ENCODE measurements at regions not wholly inside any gene's neighbourhood (a gene's known extent, or its start where the extent isn't known, plus 50 kb on each side); places are given as distances from the start of the nearest gene placed in this dataset.
"Not testable (repeated sequence)": the region's sequence is repeated elsewhere in the genome, so short reads cannot be mapped to it uniquely, and the experiment has no call there.

DNA sequence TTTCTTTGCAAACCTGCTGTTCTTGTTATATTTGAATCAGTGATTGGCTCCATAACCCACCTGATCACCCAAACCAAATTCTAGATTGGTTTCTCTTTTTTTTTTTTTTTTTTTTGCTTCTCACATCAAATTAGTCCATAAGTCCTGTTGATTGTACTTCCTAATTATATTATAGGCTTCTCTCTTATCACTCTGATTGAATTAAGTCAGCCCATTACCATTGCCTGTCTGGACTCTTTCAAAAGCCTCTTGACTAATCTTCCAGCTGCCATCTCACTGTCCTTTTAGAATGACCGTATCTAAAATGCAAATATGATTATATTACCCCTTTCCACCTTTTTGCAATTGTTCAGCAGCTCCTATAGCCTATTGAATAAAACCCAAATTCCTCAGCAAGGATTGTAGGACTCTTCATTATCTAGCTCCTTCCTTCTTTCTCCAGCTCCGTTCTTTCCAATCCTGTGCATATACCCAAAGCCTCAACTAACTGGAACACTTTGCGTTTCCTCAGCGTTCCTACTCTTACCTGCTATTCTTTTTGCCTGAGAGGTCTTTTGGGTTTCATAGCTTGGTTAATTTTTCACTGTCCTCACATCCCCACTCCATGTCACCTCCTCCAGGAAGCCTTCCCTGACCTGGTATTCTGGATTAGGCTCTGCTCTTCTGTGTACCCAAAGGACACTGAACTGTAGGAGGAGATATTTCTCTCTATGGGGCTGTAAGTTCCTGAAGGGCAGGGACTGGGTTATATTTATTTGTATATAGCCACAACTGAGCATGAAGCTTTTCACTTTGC lies 423.3 kb downstream of the TMEM135 start:
- DNase-seq (ENCODE audit: low read depth), result no peak

DNA sequence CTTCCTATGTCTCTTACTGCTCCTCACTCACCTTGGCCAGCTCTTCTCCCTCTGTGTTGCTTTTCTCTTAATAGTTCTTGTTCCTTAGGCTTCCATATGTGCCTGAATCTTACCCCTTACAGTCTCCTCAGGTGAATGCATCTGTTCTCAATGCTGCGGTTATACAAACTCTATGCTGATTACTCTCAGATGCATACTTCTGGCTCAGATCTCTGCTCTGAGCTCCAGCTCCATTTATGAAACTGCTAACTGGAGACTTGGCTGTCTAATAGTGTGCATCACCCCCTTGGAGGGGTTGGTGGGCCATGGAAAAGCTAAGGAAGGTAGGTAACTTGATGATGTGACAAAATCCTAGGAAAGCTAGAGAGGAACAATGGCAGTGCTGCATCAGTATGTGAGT lies 422.5 kb downstream of the TMEM135 start:
- no peak for DNase-seq (ENCODE audit: low read depth)

DNA sequence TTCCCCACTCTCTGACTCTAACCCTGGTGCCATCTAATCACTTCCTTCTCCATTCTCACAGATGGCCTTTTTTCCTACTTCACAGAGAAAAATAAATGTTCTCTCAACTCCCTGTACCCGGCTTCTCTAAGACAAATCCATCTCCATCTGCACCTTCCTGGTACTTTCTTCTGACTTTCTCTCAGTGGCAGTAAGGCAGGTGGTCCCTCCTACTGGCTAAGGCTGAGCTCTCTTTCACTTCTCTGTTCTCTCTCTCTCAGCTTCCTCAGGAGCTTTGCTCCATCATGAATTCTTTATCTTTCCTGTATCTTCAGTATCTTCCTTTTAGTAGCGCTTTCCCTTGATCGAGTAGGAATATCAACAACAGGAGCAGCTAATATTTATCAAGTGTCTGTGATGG lies 421.6 kb downstream of the TMEM135 start:
- DNase-seq (ENCODE audit: low read depth), result no peak

DNA sequence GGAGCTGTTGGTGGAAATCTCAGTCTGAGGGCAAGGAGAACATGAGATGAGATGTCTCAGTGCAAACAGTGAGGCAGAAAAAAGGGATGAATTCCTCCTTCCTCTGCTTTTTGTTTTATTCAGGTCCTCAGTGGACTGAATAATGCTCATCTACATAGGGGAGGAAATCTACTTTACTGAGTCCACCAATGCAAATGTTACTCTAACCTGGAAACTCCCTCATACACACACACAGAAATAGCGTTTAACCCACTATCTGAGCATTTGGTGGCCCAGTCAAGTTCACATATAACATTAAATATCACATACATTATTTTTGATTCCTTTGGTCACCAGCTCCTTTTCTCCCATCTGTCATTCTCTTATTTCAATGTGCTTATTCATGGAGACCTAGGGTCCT lies 418.8 kb downstream of the TMEM135 start:
- no peak for DNase-seq (ENCODE audit: low read depth)

DNA sequence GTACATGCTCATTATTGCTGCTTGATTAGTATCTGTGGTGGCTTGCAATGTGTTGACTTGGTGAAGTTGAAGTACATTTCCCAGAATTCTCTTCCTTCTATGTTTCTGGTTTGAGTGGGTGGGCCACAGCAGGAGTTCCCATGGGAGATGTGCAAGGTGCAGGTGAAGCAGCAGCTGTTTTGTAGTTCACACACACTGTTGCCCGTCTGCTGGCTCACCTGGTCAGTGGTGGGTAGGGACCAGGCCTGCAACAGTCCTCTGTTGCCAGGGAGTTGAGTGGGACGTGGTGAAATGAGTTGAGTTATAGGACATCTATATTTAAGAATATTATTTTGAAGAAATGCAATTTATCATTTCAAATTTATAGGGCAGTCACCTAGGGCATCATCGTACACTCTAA lies 417.4 kb downstream of the TMEM135 start:
- DNase-seq (ENCODE audit: low read depth), result no peak

DNA sequence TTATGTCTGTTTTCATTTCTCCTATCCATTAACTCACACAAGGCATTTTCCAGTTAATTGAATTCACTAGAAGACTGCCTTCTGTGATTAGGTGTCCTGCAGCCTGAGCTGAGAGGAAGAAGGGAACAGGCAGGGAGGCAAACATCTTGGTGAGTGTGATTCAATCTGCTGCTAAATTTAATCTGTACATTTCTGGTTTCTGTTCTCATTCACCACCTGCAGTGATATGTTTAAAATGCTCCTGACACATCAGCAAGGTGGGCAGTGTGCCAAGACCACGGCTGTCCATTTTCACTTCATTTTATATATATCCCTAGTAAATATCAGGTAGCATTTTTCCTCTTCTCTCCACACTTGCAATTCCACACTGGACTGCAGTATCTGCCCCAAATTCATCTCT lies 416.5 kb downstream of the TMEM135 start:
- DNase-seq (ENCODE audit: low read depth), result no peak

DNA sequence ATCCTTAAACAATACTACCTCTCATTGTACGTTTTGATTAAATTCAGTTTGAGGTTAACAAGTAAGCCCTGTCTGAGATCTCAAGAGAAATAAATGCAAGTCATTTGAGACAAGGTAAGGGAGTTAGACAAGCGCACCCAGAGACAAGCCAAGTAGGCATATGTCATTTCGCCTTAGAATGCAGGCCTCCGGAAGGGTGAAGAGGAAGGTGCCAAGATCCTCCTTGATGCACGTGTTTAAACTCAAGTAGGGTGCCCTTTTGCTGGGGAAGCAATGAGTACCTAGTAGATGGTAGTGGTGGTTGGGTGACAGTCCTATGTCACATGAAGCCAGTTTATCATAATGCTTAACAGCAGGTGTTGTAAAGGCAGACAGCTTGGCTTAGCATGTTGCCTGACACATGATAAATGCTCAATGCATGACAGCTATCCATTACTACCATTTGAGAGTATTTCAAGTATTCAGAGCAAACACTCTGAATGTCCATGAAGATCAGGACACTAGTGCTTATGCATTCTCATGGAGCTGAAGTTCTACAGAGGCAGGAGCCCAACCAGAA lies 415.9 kb downstream of the TMEM135 start:
- no peak for DNase-seq (ENCODE audit: low read depth)

DNA sequence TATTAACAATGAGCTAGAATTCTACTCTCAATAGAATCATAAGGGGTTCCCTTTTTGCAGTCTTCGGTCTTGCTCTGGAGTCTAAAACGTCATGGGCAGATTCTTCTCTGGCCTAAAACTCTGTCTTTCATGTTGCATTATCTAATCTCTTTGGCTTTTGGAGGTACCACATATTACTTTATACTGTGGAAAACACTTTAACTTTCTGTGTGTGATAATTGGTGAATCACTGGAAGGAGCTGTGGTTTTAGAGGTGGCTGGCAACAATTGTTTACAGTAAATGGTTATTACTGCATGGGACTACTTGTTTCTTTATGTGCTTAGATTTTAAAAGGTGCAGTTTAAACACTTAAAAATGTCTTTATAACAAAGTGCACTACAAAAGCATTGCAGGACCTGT lies 414.3 kb downstream of the TMEM135 start:
- not testable (repeated sequence) for DNase-seq (ENCODE audit: low read depth)

DNA sequence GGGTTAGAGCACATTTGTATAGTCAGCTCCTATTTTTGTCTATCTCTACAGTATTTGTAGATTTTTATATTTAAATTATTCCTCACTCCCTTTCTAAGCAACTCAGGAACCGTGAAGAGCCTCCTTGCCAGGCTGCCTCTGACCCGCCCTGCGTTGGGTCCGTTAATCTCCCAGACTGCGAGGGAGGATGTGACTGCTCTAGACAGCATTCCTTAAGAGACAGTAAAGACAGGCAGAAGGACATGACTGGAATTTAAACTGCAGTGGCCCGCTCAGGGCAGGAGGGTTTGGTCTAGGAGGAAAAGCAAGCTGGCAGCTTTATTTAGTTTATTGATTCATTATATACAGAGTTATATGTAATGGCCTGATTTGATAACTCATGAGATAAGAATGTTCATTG lies 413.7 kb downstream of the TMEM135 start:
- no peak for DNase-seq (ENCODE audit: low read depth)

DNA sequence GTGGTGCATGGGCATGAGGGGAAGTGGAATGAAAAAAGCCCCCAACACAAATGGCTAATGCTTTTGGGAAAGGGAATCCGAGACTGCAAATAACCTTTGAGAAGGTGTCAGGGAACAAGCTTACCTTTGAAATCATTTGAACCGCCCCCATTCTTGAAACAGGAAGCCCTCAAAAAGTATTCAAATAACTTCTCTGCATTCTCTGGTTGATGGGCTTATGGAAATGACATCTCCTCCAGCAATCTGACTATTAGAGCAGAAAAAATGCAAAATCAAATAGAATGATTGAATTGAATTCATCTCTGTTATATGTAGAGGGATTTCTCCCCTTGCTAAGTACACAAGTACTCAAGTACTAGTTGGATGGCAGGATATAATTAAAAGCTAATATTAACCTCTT lies 409.9 kb downstream of the TMEM135 start:
- DNase-seq (ENCODE audit: low read depth), result no peak

DNA sequence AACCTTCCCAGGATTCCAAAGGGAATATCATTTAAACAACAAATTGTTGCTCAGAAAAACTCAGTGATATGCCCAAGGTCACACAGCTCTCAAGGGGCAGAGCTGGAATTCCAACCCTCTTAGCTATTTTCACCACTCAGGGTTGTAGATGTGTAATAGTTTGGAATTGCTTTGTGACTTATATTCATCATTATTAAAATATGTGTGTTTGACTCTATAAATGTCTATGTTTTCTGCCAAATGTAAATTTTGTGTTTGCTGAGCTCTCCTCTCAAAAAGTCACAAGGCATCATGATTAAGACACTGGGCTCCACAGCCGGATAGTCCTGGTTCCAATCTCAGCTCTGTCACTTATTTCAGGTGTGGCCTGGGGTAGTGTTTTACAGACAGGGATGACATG lies 407.3 kb downstream of the TMEM135 start:
- DNase-seq (ENCODE audit: low read depth), result no peak

DNA sequence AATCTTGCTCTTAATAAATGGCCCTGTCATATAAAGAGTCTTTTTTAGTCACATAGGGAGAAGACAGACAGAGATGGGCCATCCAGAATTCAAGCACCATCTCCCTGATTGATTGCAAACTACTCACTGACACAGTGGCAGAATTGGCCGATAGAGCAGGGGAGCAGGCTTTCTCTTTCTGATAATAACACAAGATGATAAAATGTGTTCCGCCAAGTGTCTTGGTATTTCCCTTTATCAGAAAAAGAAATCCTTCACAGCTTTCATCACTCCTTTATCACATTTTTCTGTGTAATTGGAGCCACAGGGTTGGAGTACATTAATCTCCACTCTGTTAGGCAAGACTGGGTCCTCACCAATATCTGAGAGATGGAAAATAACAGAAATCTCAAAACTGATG lies 406.0 kb downstream of the TMEM135 start:
- no peak for DNase-seq (ENCODE audit: low read depth)

DNA sequence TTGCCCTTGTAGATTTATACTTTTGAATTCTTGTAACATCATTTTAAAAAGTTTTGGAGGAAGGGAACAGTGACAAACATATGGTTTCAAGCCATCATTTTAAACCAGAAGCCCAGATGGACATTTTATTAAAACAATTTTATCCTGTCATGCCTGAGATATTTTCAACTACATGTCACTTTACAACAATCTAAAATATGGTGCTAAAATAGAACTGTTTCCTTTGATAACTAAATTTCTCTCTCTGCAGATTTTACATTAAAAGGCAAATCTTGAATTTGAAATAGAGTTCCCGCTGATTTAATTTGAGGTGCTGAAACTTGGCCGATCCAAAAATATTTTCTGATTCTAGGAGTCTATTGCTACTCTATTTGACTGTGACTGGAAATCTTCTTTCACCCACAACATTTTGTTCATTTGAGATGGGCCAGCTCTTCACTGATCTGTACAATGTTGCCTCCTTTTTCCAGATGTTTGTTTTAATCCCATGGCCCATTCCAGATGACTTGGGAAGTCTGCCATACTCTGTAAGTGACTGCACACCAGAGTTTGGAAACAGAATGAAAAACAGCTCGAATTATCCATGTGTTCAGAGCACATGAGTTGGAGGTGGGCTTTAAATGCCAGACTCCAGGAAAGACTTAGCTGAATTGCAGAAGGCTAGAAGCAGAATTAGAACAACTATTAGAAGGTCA lies 402.5 kb downstream of the TMEM135 start:
- DNase-seq (ENCODE audit: low read depth), result no peak

DNA sequence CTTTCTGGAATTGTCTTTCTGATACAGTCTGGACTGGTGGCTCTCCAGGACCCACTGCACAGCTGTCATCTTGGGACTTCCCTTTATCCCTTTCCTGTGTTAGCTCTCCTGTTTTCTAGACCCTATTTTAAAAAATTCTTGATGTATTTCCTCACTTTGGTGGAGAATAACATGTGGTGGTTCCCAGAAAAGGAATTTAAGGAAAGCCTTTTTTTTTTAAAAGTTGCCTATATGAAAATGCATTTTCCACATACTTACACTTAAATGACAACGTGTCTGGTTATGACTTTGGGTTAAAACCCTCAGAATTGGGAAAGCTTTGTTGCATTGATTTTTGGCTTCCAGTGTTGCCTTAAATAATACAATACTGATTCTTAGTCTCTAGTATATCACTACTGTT lies 400.7 kb downstream of the TMEM135 start:
- no peak for DNase-seq (ENCODE audit: low read depth)

DNA sequence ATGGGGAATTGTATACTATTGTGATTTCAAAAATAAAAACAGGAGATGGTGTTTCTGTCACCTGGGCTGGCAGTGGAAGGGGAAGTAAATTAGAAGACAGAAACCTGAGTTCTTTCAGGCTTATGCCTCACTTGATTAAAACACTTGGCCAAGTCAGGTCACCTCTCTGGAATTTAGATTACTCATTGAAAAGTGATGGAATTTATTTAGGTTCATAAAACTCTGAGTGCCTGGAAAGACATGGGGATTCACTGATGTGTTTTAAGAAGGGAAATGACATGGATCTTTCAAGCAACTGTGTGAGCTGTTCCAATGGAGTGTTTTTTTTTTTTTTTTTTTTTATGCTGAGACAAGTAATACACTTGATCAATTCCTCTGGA lies 400.1 kb downstream of the TMEM135 start:
- DNase-seq (ENCODE audit: low read depth), result no peak

DNA sequence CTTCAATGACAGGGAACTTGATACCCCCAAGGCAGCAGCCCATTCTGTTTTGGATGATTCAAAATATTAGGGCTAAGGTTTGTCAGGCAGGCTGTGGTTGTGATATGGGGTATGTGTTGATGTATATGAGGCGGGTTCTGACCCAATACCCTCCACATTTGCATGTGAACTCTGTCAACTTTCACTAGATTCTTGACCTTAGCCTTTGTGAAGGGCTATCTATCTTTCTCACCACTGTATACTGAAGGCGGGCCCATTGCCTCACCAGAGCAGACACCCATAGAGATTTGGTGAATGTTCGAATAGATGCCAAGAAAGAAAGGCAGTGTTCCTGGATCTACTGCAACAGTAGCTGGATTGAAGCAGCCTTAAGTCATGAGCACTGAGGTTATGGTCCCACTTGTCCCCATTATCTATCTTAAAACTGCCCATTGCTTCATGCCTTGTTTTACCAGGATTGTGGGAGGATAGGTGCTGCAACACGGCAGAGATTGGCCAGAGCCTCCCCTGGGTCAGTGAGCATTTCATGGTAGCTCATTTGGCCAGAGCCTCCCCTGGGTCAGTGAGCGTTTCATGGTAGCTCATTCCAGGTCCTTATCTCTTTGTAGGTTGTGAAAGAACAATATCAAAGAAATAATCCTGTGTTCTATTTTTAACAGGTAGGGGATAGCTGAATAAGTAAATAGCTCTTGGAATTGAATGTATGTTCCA lies 399.6 kb downstream of the TMEM135 start:
- no peak for DNase-seq (ENCODE audit: low read depth)

DNA sequence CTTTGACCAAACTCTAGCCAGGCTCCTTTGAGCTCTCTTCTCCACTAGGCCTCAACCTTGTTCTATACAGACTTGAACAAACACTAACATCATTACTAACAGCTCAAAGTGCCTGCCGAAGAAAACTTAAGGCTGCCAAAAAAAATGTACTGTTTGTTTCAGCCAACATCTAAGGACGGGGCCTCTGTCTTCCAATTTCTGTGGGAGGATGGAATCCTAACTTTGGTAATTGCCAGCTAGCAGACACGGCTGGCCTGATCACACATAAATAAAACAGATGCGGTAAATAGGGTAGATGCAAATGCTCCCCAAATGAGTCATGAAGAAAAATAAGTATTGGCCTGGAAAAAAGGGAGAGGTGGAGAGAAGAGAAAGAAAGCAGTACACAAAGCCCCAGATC lies 394.3 kb downstream of the TMEM135 start:
- DNase-seq (ENCODE audit: low read depth), result no peak

DNA sequence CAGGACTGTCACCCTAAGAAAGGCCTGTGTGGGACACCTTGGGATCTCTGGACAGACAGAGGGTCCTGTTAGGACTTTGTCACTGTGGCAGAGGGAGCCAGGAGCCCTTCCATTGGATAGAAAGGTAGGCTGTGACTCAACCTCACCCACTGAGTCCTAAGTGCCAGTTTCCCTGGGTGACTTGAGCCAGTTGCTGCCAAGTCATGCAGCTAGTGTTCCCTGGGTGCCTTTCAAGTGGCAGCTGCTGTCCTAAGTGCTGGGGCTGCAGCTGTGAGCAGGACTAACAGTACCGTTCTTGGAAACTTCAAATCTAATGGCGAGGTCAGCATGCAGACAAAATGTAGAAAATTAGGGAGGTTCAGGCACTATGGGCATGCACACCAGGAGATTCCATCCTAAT lies 393.7 kb downstream of the TMEM135 start:
- DNase-seq (ENCODE audit: low read depth), result no peak

DNA sequence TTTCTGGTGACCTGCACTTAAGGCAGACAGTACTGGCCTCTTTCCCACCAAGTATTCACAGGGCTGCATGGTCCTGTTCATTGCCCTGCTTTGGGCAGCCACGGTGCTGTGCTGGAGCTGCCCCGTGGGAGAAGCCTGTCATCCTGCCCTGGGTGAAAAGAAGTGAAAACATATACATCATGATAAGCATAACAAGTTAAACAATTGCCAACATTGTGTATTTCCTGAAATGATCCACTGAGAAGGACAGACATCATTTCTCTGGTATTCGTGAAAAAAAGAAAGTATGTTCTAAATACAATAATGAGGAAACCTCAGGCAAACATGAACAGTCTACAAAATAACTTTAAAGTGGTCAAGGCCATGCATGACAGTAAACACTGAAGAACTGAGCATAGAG lies 393.1 kb downstream of the TMEM135 start:
- no peak for DNase-seq (ENCODE audit: low read depth)

DNA sequence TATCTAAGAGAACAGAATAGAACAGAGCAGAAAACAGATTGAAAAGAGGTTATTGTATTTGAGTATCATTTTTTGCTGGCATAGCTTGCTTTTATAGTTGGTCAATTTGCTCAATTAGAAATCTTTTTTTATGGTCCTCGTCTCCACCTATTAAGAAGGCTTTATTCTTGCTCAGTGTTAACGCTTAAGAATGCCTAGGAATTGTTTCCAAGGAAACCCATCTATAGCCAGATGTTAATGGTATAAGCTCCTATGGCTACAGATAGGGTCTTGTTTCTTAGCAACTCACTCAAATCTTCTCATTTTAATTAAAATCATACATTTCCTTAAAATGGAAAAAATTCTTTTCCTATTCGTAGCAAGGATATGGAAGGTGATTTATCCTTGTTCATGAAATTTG lies 392.3 kb downstream of the TMEM135 start:
- DNase-seq (ENCODE audit: low read depth), result no peak

DNA sequence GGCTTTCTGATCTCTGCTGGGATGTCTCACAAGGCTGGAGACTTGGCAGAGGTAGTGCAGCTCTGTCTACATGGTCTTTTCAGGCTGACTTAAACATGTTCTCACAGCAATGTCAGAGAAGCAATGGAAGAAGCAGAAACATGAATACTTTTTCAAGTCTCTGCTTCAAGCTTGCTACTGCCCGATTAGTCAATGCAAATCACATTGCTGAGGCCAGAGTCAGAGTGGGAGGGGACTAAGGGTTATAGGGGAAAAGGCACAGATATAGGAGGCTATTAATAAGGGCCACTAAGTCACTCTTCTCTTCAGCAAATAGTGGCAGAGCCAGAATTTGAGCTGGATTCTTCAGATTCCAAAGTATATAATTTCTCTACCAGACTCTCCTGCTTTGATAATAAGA lies 390.5 kb downstream of the TMEM135 start:
- DNase-seq (ENCODE audit: low read depth), result no peak

DNA sequence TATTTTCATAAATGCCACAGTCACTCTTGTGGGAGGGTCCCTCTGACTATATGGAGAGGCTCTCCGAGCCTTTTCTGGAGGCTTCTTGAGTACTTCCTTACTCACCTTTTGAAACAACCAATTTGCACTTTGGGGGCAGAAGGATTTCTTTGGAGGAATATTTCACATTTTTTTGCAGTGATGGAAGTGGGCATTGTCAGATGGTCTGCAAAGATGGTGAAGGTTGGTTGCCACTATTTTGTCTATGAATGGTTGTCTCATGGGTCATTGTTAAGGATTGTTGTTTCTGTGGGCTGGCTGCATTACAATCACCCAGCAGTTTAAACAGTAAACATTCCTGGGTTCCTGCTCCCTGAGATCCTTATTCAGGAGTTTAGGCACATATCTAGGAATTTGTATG lies 388.2 kb downstream of the TMEM135 start:
- DNase-seq (ENCODE audit: low read depth), result no peak

DNA sequence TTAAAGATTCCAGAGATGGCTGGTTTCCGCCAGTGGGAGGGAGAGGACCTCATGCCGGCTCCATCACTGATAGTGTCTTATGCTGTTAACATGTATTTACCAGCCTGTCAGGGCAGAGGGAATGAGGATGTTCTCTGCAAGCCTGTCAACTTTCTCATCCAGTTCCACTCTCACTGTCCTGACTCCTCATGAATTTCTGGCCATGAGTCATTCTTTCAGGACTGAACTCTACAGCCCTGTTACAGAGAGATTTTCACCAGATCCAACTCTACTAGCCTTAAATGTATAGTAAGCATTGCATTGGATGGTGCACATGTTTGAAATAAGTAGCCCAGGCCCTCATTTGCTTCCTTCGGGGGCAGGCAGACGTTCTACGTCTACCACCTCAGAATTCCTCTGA lies 387.7 kb downstream of the TMEM135 start:
- DNase-seq (ENCODE audit: low read depth), result no peak
